Immature natural killer cell (primary cell): ENCODE measurements at regions not wholly inside any gene's neighbourhood (a gene's known extent, or its start where the extent isn't known, plus 50 kb on each side); places are given as distances from the start of the nearest gene placed in this dataset.

Experiments used
- DNase-seq, 3 donors: peaks; one replicate each; pipeline ENCODE4 v3.0.0; 2022; ENCODE audit warnings: mixed read lengths in 1 of 3
- H3K27ac Mint-ChIP-seq, 6 donors: one replicate each; pipeline ENCODE4 v1.8.0; 2020; ENCODE audit warnings: mixed read lengths in 6 of 6, mild to moderate bottlenecking in 5 of 6, inconsistent platforms in 4 of 6, moderate library complexity in 3 of 6
- H3K27me3 Mint-ChIP-seq, 3 donors: one replicate each; pipeline ENCODE4 v1.8.0; 2020 to 2021; ENCODE audit warnings: low read depth in 3 of 3, mild to moderate bottlenecking in 3 of 3, mixed read lengths in 3 of 3, moderate library complexity in 3 of 3, inconsistent platforms in 1 of 3
- H3K36me3 Mint-ChIP-seq, 3 donors: one replicate each; pipeline ENCODE4 v1.8.0; 2020; ENCODE audit warnings: mixed read lengths in 3 of 3, inconsistent platforms in 2 of 3, mild to moderate bottlenecking in 2 of 3
- H3K4me1 Mint-ChIP-seq, 2 donors: one replicate each; pipeline ENCODE4 v1.8.0; 2020; ENCODE audit warnings: inconsistent platforms in 2 of 2, mild to moderate bottlenecking in 2 of 2, mixed read lengths in 2 of 2, moderate library complexity in 1 of 2
- H3K4me3 Mint-ChIP-seq, 5 donors: one replicate each; pipeline ENCODE4 v1.8.0; 2020; ENCODE audit warnings: mild to moderate bottlenecking in 5 of 5, mixed read lengths in 5 of 5, inconsistent platforms in 3 of 5, moderate library complexity in 3 of 5
- H3K9me3 Mint-ChIP-seq, 6 donors: one replicate each; pipeline ENCODE4 v1.8.0; 2020; ENCODE audit warnings: mild to moderate bottlenecking in 6 of 6, mixed read lengths in 6 of 6, inconsistent platforms in 4 of 6, moderate library complexity in 3 of 6

DNA sequence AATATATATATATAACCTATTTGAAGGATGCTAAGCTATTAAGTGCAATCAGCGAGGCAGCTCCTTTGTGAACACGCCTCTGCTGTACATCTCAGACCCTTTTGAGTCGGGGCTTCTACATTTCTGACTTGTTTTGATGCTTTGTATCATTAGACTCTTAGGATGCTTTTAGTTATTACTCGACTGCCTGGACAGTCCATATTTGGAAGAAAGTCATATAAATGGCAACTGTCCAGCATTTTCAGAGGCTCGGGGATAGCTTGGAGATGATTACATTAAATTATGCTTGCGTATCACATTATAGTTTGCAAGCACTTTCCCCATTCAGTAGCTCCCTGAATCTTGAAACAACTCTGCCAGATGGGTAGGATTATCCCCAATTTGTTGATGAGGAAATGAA lies 257.9 kb downstream of the PTEN start:
- DNase-seq = no peak
- no peak overlapping the region for H3K4me3 Mint-ChIP-seq
- peaks cover 0 to 3% (median 0%) of the 10 kb centered on the region in 3 donors for H3K27me3 Mint-ChIP-seq
- H3K27ac Mint-ChIP-seq = no peak overlapping the region
- H3K9me3 Mint-ChIP-seq = no peaks in the 10 kb centered on the region
- H3K36me3 Mint-ChIP-seq = no peaks in the 10 kb centered on the region
- no peaks in the 10 kb centered on the region for H3K4me1 Mint-ChIP-seq

DNA sequence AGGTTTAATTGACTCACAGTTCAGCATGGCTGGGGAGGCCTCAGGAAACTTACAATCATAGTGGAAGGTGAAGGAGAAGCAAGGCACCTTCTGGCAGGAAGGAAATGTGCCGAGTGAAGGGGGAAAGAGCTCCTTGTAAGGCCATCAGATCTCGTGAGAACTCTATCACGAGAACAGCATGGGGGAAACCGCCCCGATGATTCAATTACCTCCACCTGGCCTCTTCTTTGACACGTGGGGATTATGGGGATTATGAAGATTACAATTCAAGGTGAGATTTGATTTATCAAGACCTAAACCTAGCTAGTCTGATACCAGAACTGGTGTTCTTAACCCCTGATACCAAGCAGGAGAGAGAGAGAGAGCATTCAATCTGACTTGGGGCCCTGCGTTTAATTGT lies 258.7 kb downstream of the PTEN start:
- DNase-seq = no peak
- Mint-ChIP-seq H3K9me3 (no peaks in the 10 kb centered on the region), H3K27ac (peak overlapping the region in 1 of 6 donors; percentile 20), H3K27me3 (peaks cover 0 to 3% (median 0%) of the 10 kb centered on the region in 3 donors), H3K4me1 (no peaks in the 10 kb centered on the region), H3K4me3 (no peak overlapping the region), H3K36me3 (no peaks in the 10 kb centered on the region)

DNA sequence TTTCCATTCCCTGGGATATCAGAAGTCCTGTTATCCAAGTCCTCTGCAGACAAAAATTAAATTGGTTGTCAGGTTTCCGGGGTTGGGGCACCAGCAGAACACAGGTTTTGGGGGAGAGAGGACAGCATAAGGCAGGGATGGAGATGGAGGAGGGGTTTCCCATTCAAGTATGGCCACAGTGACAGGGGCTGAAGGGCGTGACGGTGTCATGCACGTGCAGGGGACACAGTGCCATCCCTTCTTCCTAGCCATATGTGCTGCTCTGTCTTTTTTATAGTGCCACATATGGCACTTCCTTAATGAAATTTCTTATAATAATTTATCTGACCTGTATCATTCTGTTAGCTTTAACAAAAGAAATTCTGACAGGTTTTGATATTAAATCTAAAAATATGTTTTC lies 259.2 kb downstream of the PTEN start:
- no peaks in the 10 kb centered on the region for H3K4me1 Mint-ChIP-seq
- H3K27me3 Mint-ChIP-seq = peaks cover 0 to 3% (median 0%) of the 10 kb centered on the region in 3 donors
- H3K36me3 Mint-ChIP-seq = no peaks in the 10 kb centered on the region
- H3K4me3 Mint-ChIP-seq = no peak overlapping the region
- H3K27ac Mint-ChIP-seq = no peak overlapping the region
- DNase-seq = no peak
- no peaks in the 10 kb centered on the region for H3K9me3 Mint-ChIP-seq

DNA sequence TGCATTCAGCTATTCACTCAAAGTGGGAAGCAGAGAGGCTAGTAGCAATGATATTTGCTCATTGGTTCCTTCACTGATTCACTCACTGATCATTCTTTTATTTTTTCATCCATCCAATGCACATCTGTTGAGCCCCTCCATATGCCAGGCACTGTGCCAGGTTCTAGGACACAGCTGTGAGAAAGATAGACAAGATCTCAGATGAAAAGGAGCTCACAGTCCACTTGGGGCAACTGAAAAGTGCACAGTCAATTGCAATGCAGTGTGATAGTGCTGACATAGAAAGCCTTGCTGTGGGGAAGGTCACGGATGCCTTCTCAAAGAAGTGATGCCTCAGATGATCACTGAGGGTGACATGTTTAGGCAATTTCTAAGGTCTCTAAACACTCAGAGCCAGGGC lies 262.3 kb downstream of the PTEN start:
- H3K27me3 Mint-ChIP-seq = peaks cover 0 to 3% (median 1%) of the 10 kb centered on the region in 3 donors
- no peak overlapping the region for H3K4me3 Mint-ChIP-seq
- no peaks in the 10 kb centered on the region for H3K4me1 Mint-ChIP-seq
- H3K9me3 Mint-ChIP-seq = no peaks in the 10 kb centered on the region
- H3K27ac Mint-ChIP-seq = no peak overlapping the region
- no peaks in the 10 kb centered on the region for H3K36me3 Mint-ChIP-seq
- no peak for DNase-seq

DNA sequence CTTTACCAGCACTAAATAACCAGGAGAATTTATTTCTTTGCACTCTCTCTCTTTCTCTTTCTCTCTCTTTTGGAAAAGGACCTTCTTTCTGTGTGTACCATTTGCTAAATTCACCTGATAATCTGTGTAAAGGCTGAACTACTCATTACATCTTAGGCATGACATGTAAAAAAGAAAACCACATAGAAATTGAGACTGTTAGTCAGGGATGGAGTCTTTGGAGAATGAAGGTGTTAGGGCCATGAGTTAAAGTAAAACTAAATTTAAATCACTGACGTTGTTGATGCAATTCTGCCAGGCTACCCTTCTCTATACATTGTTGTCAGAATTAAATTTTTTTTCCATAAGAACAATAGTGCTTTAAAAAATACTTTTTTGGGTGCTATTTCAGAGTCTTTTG lies 263.3 kb downstream of the PTEN start:
- DNase-seq = no peak
- peaks cover 0 to 3% (median 1%) of the 10 kb centered on the region in 3 donors for H3K27me3 Mint-ChIP-seq
- no peaks in the 10 kb centered on the region for H3K4me1 Mint-ChIP-seq
- no peaks in the 10 kb centered on the region for H3K36me3 Mint-ChIP-seq
- H3K4me3 Mint-ChIP-seq = no peak overlapping the region
- H3K9me3 Mint-ChIP-seq = no peaks in the 10 kb centered on the region
- H3K27ac Mint-ChIP-seq = no peak overlapping the region

DNA sequence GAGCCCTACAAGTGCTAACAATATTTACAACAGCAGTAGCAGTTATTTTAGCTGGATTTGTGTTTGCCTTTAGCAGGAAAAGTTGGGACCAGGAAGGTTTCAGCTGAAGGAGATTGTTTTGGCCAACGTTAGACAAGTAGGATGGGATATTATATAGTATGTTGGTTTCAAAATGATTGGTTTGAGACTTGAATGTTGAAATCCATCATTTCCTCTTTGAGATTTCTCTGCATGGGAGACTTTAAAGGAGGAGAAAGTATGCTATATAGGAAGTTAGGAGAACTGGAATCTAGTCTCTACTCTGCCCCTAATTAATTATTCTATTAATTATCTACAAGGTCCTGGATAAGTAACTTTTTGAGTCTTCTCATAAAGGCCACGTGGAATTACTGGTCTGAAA lies 263.8 kb downstream of the PTEN start:
- DNase-seq = no peak
- Mint-ChIP-seq H3K27ac (no peak overlapping the region), H3K4me1 (no peaks in the 10 kb centered on the region), H3K4me3 (no peak overlapping the region), H3K9me3 (no peaks in the 10 kb centered on the region), H3K27me3 (peaks cover 0 to 1% (median 0%) of the 10 kb centered on the region in 3 donors), H3K36me3 (no peaks in the 10 kb centered on the region)

DNA sequence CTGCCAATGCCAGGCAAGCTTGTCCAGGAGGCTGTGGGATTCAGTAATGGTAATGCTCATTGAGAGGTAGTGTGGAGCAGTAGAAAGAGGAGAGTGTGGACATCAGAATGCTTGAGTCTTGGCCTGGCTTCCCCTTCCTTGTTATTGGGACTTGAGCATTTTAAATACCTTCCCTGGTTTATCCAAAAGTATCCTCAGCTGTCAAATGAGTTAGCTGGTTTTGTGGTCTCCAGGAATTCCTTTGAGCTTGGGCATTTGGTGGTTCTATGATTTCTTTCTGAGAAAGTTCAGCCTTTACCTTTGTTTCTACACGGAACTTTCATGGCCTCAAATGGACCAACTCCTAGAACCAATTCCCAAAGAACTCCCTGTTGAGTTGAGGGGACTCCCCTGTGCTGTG lies 264.3 kb downstream of the PTEN start:
- H3K4me3 Mint-ChIP-seq = no peak overlapping the region
- H3K36me3 Mint-ChIP-seq = no peaks in the 10 kb centered on the region
- H3K27ac Mint-ChIP-seq = no peak overlapping the region
- no peaks in the 10 kb centered on the region for H3K4me1 Mint-ChIP-seq
- peaks cover 0 to 2% (median 2%) of the 10 kb centered on the region in 3 donors for H3K27me3 Mint-ChIP-seq
- DNase-seq = no peak
- no peaks in the 10 kb centered on the region for H3K9me3 Mint-ChIP-seq

DNA sequence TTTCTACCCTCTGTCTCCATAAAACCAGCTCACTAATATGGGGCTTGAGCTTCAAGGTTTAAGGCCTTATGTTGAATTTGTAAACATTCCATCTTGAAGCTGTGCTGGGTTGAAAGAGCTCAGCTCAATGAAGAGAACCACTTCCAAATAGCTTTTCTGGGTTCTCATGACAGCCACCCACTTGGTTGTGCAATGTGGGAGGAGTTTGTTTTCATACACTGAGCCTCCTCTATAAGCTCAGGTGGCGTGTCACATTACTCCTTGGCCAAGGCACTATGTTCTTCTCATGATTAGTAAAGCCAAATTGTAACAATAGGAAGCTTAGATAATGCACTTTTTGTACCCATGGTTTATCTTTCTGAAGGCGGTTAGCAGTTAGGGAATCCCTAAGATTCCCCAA lies 265.6 kb downstream of the PTEN start:
- Mint-ChIP-seq H3K36me3 (no peaks in the 10 kb centered on the region), H3K4me1 (no peaks in the 10 kb centered on the region), H3K4me3 (no peak overlapping the region), H3K27ac (no peak overlapping the region), H3K9me3 (no peaks in the 10 kb centered on the region), H3K27me3 (peaks cover 0 to 3% (median 2%) of the 10 kb centered on the region in 3 donors)
- no peak for DNase-seq

DNA sequence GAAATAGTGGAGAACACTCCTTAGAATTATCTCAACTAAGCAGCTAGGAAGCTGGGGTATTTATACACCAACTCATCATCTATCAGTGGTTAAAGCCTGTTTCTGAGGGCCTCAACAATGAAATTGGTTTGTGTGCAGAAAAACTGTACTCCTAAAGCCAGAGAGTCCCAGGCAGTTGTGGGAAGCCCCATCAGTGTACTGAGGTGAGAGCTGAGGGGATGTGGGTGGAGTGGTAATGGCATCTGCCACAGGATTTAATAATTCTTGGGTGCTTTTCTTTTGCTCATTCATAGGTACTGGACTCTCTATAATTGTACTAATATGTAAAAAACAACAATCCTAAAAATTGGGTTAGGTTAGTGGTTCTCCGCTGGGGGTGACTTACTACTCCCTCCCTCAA lies 267.5 kb downstream of the PTEN start:
- Mint-ChIP-seq H3K9me3 (no peaks in the 10 kb centered on the region), H3K36me3 (no peaks in the 10 kb centered on the region), H3K27ac (no peak overlapping the region), H3K4me3 (no peak overlapping the region), H3K4me1 (peaks cover under 1% of the 10 kb centered on the region in 2 donors), H3K27me3 (peaks cover 0 to 3% (median 2%) of the 10 kb centered on the region in 3 donors)
- no peak for DNase-seq

DNA sequence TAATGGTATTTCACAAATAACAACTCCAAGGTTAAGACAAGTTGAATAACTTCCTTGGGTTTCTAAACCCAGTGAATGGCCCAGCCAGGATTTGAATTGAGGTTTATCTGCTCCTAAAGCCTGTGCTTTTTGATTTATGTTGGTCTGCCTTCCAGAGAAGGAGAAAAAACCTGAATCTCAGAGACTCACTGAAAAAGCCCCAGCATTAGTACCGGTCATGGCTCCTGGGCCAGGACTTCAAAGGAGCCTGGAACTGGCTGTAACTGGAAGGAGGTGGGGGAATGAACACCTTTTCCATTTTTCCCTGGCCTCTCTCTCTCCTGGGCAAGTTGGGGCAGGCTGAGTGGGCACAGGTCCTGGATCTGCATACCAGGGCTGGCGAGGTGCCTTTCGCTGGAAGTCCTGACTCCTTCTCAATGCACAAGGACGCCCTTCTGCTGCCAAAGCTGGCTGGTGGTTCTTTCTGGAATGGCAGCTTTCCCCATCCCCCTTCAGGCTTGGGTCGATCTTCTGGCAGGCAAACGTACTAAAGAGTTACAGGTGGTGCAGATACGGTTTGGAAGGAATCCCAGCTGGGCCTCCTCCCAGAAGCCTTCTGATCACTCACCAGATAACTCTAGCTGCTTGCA lies 268.2 kb downstream of the PTEN start:
- no peak for DNase-seq
- Mint-ChIP-seq H3K4me3 (no peak overlapping the region), H3K9me3 (no peaks in the 10 kb centered on the region), H3K27me3 (peaks cover 0 to 3% (median 2%) of the 10 kb centered on the region in 3 donors), H3K36me3 (no peaks in the 10 kb centered on the region), H3K27ac (no peak overlapping the region), H3K4me1 (peaks cover 8% of the 10 kb centered on the region in 2 donors)

DNA sequence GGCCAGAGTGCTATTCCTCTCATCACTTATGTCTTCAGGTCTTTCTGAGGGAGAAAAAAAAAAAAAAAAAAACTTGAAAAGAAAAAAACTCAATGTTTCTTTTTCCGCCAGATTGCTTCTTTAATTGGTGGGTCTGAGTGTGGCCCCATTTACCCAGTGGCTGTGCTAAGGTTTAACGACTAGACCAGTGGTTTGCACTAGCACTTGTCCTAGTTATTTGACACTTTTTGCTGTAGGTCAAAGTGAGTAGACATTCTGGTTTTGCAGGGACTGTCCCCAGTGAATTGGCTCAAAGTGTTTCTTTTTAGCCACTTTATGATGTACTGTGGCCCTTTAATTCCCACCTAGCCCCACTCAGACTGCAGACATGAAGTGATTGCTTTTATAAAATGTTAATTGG lies 273.3 kb downstream of the PTEN start:
- DNase-seq = no peak
- H3K9me3 Mint-ChIP-seq = no peaks in the 10 kb centered on the region
- no peak overlapping the region for H3K27ac Mint-ChIP-seq
- peaks cover 2 to 5% (median 4%) of the 10 kb centered on the region in 3 donors for H3K27me3 Mint-ChIP-seq
- H3K4me3 Mint-ChIP-seq = peak overlapping the region in 1 of 5 donors; percentile 3
- peaks cover 22 to 28% of the 10 kb centered on the region in 2 donors for H3K4me1 Mint-ChIP-seq
- H3K36me3 Mint-ChIP-seq = no peaks in the 10 kb centered on the region

DNA sequence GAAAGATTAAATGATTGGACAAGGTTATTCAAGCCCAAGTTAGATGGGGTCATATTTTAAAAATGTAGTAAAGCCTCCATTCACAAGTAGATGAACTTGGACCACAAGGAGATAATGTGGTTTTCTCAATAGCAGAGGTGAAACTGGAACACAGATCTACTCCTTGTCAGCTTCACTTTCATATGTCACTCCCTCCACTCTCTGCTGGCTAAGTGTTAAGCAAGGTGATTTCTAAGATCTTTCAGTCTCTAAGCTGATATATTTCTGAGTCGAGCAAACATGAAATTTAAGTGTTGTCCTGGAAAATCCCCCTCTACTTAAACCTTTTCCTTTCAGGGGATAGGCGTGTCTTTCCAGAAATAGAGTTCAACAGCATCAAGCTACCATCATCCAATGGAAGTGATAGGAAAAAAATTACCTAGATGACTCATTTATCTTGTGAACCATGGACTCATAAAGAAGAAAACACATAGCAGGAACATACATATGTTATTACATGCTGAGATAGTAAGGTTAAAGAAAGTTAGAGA lies 275.0 kb downstream of the PTEN start:
- Mint-ChIP-seq H3K4me1 (peaks cover 22 to 28% of the 10 kb centered on the region in 2 donors), H3K36me3 (no peaks in the 10 kb centered on the region), H3K9me3 (peaks cover 0 to under 1% (median 0%) of the 10 kb centered on the region in 6 donors), H3K4me3 (peak overlapping the region in 1 of 5 donors; percentile 36), H3K27me3 (peaks cover 0 to 5% (median 1%) of the 10 kb centered on the region in 3 donors), H3K27ac (peak overlapping the region in 2 of 6 donors; percentile 3 to 22)
- DNase-seq = peak; percentile 21 to 42 (median 32)

DNA sequence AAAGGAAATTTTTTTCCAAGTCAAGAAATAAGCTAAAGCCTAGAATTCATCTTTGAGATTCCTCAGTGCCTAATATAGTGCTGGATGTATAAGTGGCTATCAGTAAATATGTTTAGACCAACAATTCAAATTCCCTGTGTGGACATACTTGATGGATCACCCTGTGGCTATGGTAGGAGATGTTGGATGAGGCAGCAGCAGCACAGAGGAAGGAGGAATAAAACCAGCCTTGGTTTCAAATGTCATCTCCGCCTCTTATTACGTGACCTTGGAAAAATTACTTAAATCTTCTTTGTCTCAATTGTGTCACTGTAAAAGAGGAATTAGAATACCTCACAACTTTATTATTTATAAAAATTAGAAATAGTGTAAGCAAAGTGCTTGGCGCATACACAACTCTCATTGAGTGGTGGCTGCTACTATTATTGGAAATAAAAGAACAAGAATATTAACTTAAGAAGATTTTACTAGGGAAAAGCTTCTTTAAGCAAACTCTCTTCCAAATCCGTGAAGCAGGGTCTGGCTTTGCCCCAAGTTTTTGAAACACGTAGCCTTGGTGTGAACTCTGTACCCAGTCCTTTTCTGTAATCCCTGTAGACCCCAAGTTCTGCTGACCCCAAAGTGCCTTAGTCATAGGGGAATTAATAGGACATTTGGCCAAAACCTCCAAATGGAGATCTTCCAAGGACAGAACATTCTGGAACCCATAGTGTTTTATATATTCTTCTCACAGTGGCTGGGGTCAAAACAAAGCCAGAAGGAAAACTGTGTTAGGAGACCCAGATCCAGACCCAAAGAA lies 283.8 kb downstream of the PTEN start:
- H3K9me3 Mint-ChIP-seq = peaks cover 0 to 1% (median 0%) of the 10 kb centered on the region in 6 donors
- H3K4me1 Mint-ChIP-seq = peaks cover 0 to 1% of the 10 kb centered on the region in 2 donors
- DNase-seq = no peak
- no peak overlapping the region for H3K4me3 Mint-ChIP-seq
- no peaks in the 10 kb centered on the region for H3K27me3 Mint-ChIP-seq
- no peaks in the 10 kb centered on the region for H3K36me3 Mint-ChIP-seq
- H3K27ac Mint-ChIP-seq = no peak overlapping the region

DNA sequence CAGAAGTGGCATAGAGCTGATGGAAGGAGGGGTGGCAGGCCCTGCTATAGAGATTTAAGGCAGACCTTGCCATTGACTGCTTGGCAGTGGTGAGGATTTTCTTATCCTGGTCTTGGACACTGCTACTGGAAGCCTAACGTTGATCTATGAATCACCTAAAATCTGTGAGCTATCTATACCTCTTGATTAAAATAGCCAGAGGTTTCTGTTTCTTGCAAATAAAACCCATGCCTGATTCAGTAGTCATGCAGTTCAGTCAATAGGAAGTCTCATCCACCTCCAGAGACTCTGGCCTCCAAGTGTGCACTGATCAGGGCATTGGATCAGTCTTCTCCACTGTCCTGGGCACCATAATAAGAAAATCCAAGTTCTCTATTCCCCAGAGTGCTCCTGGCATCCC lies 286.5 kb downstream of the PTEN start:
- Mint-ChIP-seq H3K4me3 (no peak overlapping the region), H3K27ac (no peak overlapping the region), H3K9me3 (no peaks in the 10 kb centered on the region), H3K27me3 (peaks cover 0 to 2% (median 0%) of the 10 kb centered on the region in 3 donors), H3K4me1 (peaks cover 6 to 11% of the 10 kb centered on the region in 2 donors), H3K36me3 (peaks cover 0 to 5% (median 0%) of the 10 kb centered on the region in 3 donors)
- DNase-seq = no peak
